ENCODE measurements at regions not wholly inside any gene's neighbourhood (a gene's known extent, or its start where the extent isn't known, plus 50 kb on each side); places are given as distances from the start of the nearest gene placed in this dataset.
"Not testable (repeated sequence)": the region's sequence is repeated elsewhere in the genome, so short reads cannot be mapped to it uniquely, and the experiment has no call there.

DNA sequence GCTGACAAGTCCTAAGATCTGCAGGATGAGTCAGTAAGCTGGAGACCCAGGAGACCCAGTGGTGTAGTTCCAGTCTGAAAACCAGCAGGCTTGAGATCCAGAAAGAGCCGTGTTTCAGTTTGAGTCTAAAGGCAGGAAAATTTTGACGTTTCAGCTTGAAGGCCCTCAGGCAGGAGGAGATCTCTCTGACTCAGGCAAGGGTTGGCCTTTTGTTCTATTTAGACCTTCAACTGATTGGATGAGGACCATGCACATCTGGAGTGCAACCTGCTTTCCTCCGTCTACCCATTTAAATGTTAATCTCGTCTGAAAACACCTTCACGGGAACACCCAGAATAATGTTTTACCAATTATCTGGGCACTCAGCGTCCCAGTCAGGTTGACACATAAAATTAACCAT lies 69.5 kb downstream of the NPIPA7 start:
- H4K20me1 ChIP-seq (ENCODE audit: low read depth, low read length); H3K4me3 ChIP-seq (ENCODE audit: insufficient read depth, low read length, poor library complexity, severe bottlenecking); H3K9ac ChIP-seq (ENCODE audit: low read length); H3K27me3 ChIP-seq (ENCODE audit: low read length); H3K79me2 ChIP-seq (ENCODE audit: insufficient read depth, low read length); H3K36me3 ChIP-seq (ENCODE audit: low read length); H3K9me2 ChIP-seq (replicated peaks; ENCODE audit: insufficient read depth, low read length); H3K4me2 ChIP-seq (ENCODE audit: low read depth, low read length, poor library complexity, severe bottlenecking); H3K9me3 ChIP-seq (ENCODE audit: insufficient read depth, low read length); H3K27ac ChIP-seq (ENCODE audit: low read depth, low read length); H2AFZ ChIP-seq (ENCODE audit: low read depth, low read length, severe bottlenecking); H3F3A ChIP-seq (ENCODE audit: insufficient read depth): not testable (repeated sequence)

DNA sequence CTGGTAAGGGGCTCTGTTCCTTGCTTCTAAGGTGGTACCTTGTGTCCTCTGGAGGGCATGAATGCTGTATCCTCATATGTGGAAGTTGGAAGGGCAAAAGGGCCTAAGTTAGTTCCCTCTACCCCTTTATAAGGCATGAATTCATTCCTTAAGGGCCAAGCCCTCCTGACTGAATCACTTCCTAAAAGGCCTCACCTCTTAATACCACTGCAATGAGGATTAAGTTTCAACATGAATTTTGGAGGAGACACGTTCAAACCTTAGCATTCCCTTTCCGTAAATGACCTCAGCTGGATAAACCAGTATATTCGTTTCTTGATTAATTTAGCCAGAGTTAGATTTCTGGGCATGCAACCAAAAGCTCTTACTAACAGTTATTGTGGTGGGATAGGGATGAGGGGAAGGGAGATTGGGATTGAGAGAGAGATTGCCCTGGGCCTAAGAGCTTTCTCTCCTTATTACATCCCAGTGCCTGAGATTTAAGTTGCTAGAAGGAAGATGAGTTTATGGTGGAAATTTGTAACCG lies 70.8 kb downstream of the NPIPA7 start:
- H3K4me2 ChIP-seq (ENCODE audit: low read depth, low read length, poor library complexity, severe bottlenecking), result not testable (repeated sequence)

DNA sequence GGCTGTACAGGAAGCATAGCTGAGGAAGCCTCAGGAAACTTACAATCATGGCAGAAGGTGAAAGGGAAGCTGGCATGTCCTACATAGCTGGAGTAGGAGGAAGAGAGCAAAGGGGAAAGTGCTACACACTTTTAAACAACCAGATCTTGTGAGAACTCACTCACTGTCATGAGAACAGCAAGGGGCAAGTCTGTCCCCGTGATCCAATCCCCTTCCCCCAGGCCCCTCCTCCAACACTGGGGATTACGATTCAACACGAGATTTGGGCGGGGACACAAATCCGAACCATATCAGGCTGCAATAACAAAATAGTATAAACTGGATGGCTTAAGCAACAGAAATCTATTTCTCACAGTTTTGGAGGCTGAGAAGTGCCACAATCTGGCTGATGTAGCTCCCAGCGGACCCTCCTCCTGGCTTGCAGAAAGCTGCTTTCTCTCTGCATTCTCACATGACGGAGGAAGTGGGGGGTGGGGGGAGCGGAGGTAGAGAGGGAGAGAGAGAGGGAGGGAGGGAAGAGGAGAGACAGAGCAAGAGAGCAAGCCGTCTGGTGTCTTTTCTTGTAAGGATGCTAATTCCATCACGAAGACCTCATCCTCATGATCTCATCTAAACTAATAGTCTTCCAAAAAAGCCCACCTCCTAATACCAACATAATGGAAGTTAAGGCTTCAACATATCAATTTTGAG lies 72.9 kb downstream of the NPIPA7 start:
- H3K9ac ChIP-seq (ENCODE audit: low read length); H3K4me3 ChIP-seq (ENCODE audit: insufficient read depth, low read length, poor library complexity, severe bottlenecking); H3F3A ChIP-seq (ENCODE audit: insufficient read depth); H3K27me3 ChIP-seq (ENCODE audit: low read length); H4K20me1 ChIP-seq (ENCODE audit: low read depth, low read length); H3K4me2 ChIP-seq (ENCODE audit: low read depth, low read length, poor library complexity, severe bottlenecking); H3K79me2 ChIP-seq (ENCODE audit: insufficient read depth, low read length); H3K9me3 ChIP-seq (ENCODE audit: insufficient read depth, low read length); H2AFZ ChIP-seq (ENCODE audit: low read depth, low read length, severe bottlenecking); H3K36me3 ChIP-seq (ENCODE audit: low read length); H3K9me2 ChIP-seq (replicated peaks; ENCODE audit: insufficient read depth, low read length); H3K27ac ChIP-seq (ENCODE audit: low read depth, low read length): not testable (repeated sequence)

More for the DNA sequence above, 70.8 kb downstream of the NPIPA7 start:
- not testable (repeated sequence) for H3K4me3 ChIP-seq (ENCODE audit: insufficient read depth, low read length, poor library complexity, severe bottlenecking); H3F3A ChIP-seq (ENCODE audit: insufficient read depth); H3K9me2 ChIP-seq (replicated peaks; ENCODE audit: insufficient read depth, low read length); H2AFZ ChIP-seq (ENCODE audit: low read depth, low read length, severe bottlenecking); H3K27ac ChIP-seq (ENCODE audit: low read depth, low read length); H3K79me2 ChIP-seq (ENCODE audit: insufficient read depth, low read length); H4K20me1 ChIP-seq (ENCODE audit: low read depth, low read length); H3K27me3 ChIP-seq (ENCODE audit: low read length); H3K36me3 ChIP-seq (ENCODE audit: low read length); H3K9ac ChIP-seq (ENCODE audit: low read length); H3K9me3 ChIP-seq (ENCODE audit: insufficient read depth, low read length)

- H3K27ac ChIP-seq (ENCODE audit: low read depth, low read length); H3K4me3 ChIP-seq (ENCODE audit: insufficient read depth, low read length, poor library complexity, severe bottlenecking); H3K9ac ChIP-seq (ENCODE audit: low read length); H3K9me2 ChIP-seq (replicated peaks; ENCODE audit: insufficient read depth, low read length); H3K79me2 ChIP-seq (ENCODE audit: insufficient read depth, low read length); H3K4me2 ChIP-seq (ENCODE audit: low read depth, low read length, poor library complexity, severe bottlenecking); H3F3A ChIP-seq (ENCODE audit: insufficient read depth); H2AFZ ChIP-seq (ENCODE audit: low read depth, low read length, severe bottlenecking); H3K9me3 ChIP-seq (ENCODE audit: insufficient read depth, low read length); H4K20me1 ChIP-seq (ENCODE audit: low read depth, low read length); H3K27me3 ChIP-seq (ENCODE audit: low read length); H3K36me3 ChIP-seq (ENCODE audit: low read length): not testable (repeated sequence)
Measured at GRCh38 chr16:16458579-16458978, 79.6 kb downstream of the NPIPA7 start.

GRCh38 chr16:16463792-16464191 lies 84.9 kb downstream of the NPIPA7 start:
- H3K36me3 ChIP-seq (ENCODE audit: low read length); H3K27me3 ChIP-seq (ENCODE audit: low read length); H3K9me2 ChIP-seq (replicated peaks; ENCODE audit: insufficient read depth, low read length); H3K4me3 ChIP-seq (ENCODE audit: insufficient read depth, low read length, poor library complexity, severe bottlenecking); H3K79me2 ChIP-seq (ENCODE audit: insufficient read depth, low read length); H3K27ac ChIP-seq (ENCODE audit: low read depth, low read length); H3K9ac ChIP-seq (ENCODE audit: low read length); H3K9me3 ChIP-seq (ENCODE audit: insufficient read depth, low read length); H3K4me2 ChIP-seq (ENCODE audit: low read depth, low read length, poor library complexity, severe bottlenecking); H4K20me1 ChIP-seq (ENCODE audit: low read depth, low read length); H3F3A ChIP-seq (ENCODE audit: insufficient read depth); H2AFZ ChIP-seq (ENCODE audit: low read depth, low read length, severe bottlenecking): not testable (repeated sequence)

DNA sequence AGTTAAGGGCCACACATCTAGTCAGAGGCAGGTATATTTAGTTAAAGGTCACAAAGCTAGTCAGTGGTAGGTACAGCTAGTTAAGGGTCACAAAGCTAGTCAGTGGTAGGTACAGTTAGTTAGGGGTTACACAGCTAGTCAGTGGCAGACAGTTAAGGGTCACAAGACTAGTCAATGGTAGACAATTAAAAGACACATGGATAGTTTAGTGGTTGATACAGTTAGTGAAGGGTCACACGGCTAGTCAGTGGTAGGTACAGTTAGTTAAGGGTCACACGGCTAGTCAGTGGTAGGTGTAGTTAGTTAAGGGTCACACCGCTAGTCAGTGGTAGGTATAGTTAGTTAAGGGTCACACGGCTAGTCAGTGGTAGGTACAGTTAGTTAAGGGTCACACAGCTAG lies 110.0 kb downstream of the NPIPA7 start:
- not testable (repeated sequence) for H3K4me2 ChIP-seq (ENCODE audit: low read depth, low read length, poor library complexity, severe bottlenecking); H4K20me1 ChIP-seq (ENCODE audit: low read depth, low read length); H3K27me3 ChIP-seq (ENCODE audit: low read length); H3K9me2 ChIP-seq (replicated peaks; ENCODE audit: insufficient read depth, low read length); H2AFZ ChIP-seq (ENCODE audit: low read depth, low read length, severe bottlenecking); H3K27ac ChIP-seq (ENCODE audit: low read depth, low read length); H3K36me3 ChIP-seq (ENCODE audit: low read length); H3K9me3 ChIP-seq (ENCODE audit: insufficient read depth, low read length); H3K4me3 ChIP-seq (ENCODE audit: insufficient read depth, low read length, poor library complexity, severe bottlenecking); H3K9ac ChIP-seq (ENCODE audit: low read length); H3K79me2 ChIP-seq (ENCODE audit: insufficient read depth, low read length); H3F3A ChIP-seq (ENCODE audit: insufficient read depth)

- not testable (repeated sequence) for H3K4me2 ChIP-seq (ENCODE audit: low read depth, low read length, poor library complexity, severe bottlenecking); H3F3A ChIP-seq (ENCODE audit: insufficient read depth); H4K20me1 ChIP-seq (ENCODE audit: low read depth, low read length)
Measured at GRCh38 chr16:16489466-16489865, 110.5 kb downstream of the NPIPA7 start.

GRCh38 chr16:16494114-16494513 lies 115.2 kb downstream of the NPIPA7 start:
- H3K4me3 ChIP-seq (ENCODE audit: insufficient read depth, low read length, poor library complexity, severe bottlenecking); H3F3A ChIP-seq (ENCODE audit: insufficient read depth); H3K9me3 ChIP-seq (ENCODE audit: insufficient read depth, low read length); H3K4me2 ChIP-seq (ENCODE audit: low read depth, low read length, poor library complexity, severe bottlenecking); H3K27ac ChIP-seq (ENCODE audit: low read depth, low read length); H3K9ac ChIP-seq (ENCODE audit: low read length); H3K36me3 ChIP-seq (ENCODE audit: low read length); H2AFZ ChIP-seq (ENCODE audit: low read depth, low read length, severe bottlenecking); H4K20me1 ChIP-seq (ENCODE audit: low read depth, low read length); H3K27me3 ChIP-seq (ENCODE audit: low read length); H3K79me2 ChIP-seq (ENCODE audit: insufficient read depth, low read length); H3K9me2 ChIP-seq (replicated peaks; ENCODE audit: insufficient read depth, low read length): not testable (repeated sequence)

More at GRCh38 chr16:16489466-16489865, 110.5 kb downstream of the NPIPA7 start:
- H3K79me2 ChIP-seq (ENCODE audit: insufficient read depth, low read length); H3K9me3 ChIP-seq (ENCODE audit: insufficient read depth, low read length); H3K9ac ChIP-seq (ENCODE audit: low read length); H3K4me3 ChIP-seq (ENCODE audit: insufficient read depth, low read length, poor library complexity, severe bottlenecking); H2AFZ ChIP-seq (ENCODE audit: low read depth, low read length, severe bottlenecking); H3K27me3 ChIP-seq (ENCODE audit: low read length); H3K27ac ChIP-seq (ENCODE audit: low read depth, low read length); H3K36me3 ChIP-seq (ENCODE audit: low read length); H3K9me2 ChIP-seq (replicated peaks; ENCODE audit: insufficient read depth, low read length): not testable (repeated sequence)

All from SU-DHL-6 (cell line).